Epithelial cell of proximal tubule (primary cell): ENCODE measurements at regions not wholly inside any gene's neighbourhood (a gene's known extent, or its start where the extent isn't known, plus 50 kb on each side); places are given as distances from the start of the nearest gene placed in this dataset.

Experiments
- DNase-seq: peaks from one replicate; pipeline ENCODE4 v3.0.0-alpha.2; 2011; ENCODE audit warnings: low read depth
- H3K4me3 ChIP-seq: 2 replicates; pipeline ENCODE4 v1.5.1; 2011; ENCODE audit warnings: low read depth, mild to moderate bottlenecking, low read length
- TF ChIP-seq, protein P1 (sequence below): conservative IDR thresholded peaks from 2 replicates; pipeline ENCODE4 v1.5.1; 2012; ENCODE audit warnings: low read depth, mild to moderate bottlenecking, low read length

DNA sequence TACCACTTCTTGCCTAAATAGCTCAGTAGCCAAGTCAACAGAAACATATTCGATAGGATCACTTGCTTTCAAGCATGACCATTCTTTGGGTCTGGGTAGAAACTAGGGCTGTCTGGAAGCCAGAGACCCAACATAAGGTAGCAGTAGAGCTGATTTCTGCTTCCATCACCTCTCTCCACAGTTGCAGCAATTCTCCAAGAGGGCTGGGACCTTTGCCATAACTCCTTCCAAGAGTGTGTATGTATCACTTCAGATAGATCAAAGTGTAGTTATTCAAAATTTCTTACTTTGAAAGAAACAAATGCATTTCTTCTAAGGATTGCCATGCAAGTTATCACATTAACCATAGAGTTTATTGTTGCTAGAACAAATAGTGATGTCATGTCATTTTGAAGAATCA lies 172.0 kb upstream of the GALNT5 start:
- DNase-seq: no peak
- TF ChIP-seq, protein P1, sequence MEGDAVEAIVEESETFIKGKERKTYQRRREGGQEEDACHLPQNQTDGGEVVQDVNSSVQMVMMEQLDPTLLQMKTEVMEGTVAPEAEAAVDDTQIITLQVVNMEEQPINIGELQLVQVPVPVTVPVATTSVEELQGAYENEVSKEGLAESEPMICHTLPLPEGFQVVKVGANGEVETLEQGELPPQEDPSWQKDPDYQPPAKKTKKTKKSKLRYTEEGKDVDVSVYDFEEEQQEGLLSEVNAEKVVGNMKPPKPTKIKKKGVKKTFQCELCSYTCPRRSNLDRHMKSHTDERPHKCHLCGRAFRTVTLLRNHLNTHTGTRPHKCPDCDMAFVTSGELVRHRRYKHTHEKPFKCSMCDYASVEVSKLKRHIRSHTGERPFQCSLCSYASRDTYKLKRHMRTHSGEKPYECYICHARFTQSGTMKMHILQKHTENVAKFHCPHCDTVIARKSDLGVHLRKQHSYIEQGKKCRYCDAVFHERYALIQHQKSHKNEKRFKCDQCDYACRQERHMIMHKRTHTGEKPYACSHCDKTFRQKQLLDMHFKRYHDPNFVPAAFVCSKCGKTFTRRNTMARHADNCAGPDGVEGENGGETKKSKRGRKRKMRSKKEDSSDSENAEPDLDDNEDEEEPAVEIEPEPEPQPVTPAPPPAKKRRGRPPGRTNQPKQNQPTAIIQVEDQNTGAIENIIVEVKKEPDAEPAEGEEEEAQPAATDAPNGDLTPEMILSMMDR: no peak
- H3K4me3 ChIP-seq: no peak overlapping the region

DNA sequence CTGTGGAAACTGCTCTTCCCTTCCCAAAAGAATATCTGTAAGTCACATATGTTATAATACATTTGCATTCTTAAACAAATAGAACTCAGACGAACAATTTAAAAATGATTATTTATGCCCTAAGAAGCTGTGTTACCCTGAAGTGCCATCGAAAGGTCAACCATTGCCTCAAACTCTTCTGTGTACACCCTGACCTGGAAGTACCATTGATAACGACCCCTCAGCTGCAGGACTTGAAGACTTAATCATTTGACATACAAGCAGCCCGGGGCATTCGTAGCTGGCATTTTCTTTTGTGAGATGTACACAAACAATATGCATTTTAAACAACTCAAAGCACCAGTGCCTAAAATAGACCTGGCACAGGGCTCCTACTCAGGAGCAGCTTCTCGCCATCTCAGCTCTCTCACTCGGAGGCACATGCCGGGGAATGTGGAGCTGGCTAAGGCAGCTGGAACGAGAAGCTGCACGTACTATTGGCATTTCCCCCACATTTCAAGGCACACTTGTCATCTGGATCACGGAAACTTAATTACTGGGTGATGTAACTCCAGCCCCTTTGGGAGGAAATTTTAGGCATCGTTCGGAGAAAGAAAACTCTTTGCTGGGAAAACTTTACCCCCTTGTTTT lies 170.0 kb upstream of the GALNT5 start:
- no peak for DNase-seq

DNA sequence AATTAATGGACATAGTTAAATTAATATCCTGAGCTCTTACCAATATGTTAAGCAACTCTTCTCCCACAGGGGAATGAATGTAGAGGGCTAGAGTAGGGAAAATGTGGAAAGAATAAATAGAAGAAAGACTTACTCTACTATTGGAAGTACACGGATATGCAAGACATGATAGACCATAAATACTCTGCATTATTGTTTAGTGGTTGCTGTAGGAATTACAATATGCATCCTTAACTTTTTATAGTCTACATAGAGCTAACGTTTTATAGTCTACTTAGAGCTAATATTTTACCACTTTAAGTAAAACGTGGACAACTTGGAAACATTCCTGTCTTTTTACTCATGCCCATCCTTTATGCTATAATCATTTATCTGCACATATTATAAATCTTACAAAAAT lies 163.8 kb upstream of the GALNT5 start:
- TF ChIP-seq, protein P1: no peak
- H3K4me3 ChIP-seq: no peak overlapping the region
- DNase-seq: no peak

More for the DNA sequence above, 170.0 kb upstream of the GALNT5 start:
- no peak overlapping the region for H3K4me3 ChIP-seq
- TF ChIP-seq, protein P1: no peak

DNA sequence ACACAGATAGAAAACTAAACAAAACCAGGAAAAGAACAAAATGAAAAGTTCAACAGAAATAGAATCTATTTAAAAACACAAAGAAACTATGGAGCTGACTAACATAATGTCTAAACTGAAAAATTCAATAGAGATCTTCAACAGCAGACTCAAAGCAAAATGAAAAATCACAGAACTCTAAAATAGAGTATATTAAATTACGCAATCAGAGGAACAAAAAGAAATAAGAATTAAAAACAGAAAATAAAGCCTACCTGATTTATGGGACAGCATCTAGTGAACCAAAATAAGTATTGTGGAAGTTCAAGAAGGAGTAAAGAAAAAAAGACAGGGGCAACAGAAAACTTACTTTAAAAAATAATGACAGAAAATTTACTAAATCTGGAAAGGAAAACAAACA lies 152.1 kb upstream of the GALNT5 start:
- H3K4me3 ChIP-seq: no peak overlapping the region
- DNase-seq: no peak
- TF ChIP-seq, protein P1: no peak

DNA sequence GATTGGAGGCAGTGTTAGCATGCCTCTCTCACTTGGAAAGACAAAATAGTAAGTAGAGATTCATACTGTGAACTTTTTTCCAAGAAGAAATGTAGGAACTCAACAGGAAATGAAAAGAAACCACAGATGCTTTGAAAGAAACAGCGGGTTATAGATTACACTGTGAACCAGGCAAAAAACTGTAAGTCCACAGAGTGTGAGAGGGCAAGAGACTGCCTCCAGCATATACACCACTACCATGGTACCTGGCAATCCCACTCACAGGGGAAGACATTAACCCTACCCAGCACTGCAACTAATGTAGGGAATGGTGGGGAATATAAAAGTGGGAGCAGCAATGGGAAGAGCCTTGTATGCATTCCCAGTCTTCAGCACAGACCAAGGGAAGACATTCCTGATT lies 150.6 kb upstream of the GALNT5 start:
- TF ChIP-seq, protein P1: no peak
- no peak overlapping the region for H3K4me3 ChIP-seq
- DNase-seq: no peak

DNA sequence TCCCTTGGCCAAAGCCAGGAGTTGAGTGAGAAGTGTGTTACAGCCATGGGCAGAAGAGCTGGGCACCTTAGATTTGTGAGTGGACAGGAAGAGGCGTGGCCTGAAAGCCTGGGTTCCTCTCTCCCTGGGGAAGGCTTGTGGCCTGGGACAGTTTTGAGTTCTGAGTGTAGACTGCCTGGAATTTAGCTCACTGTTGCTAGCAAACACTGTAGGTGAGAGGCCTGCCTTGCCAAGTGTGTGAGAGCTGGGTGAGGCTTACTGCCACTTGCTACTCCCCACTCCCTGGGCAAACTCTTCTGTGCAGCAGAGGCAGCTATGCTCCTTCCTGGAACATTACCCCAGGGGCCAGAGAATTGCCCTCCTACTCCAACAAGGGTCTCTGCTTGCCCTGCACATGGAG lies 150.0 kb upstream of the GALNT5 start:
- no peak for DNase-seq

DNA sequence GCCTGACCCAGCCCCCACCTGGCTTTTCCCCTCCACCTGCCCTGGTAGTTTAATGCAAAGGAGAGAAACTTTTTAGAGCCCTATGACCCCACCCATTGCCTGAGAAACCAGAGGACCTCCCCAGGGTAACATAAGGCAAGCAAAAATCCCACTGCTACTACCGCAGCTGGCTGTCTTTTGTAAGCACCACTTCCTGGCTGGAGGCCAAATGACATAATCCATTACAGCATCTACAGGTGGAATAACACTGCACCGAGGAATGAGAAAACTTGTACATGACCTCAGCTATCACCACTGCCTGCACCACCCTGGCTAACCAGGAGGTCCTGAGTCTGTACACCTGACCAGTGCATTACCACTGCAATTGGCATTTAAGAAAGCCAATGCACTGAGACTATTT lies 149.6 kb upstream of the GALNT5 start:
- TF ChIP-seq, protein P1: no peak
- H3K4me3 ChIP-seq: no peak overlapping the region
- peak; percentile 23 for DNase-seq

More for the DNA sequence above, 150.0 kb upstream of the GALNT5 start:
- TF ChIP-seq, protein P1: no peak
- no peak overlapping the region for H3K4me3 ChIP-seq
